ENCODE measurements at regions not wholly inside any gene's neighbourhood (a gene's known extent, or its start where the extent isn't known, plus 50 kb on each side); places are given as distances from the start of the nearest gene placed in this dataset.

DNA sequence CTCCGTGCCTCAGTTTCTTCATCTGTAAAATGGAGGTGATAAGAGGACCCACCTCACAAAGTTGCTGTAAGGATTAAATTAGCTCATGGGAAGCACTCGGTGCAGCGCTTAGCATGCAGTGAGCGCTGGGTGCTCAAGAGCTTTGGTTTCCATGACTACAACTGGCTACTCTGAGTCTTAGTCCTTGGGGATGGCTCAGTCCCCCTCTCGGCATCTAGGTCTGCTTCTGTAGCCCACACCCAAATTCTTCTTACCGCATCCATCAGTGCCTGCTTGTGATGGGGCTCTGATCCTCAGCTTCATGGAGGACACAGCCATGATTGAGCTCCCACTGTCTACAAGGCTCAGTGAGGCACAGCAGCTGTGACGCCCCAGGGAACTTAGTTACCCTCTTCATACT, 159.0 kb downstream of the ACTL8 start:
- no peak for FAIRE-seq

GRCh38 chr1:17914987-17915386, 159.9 kb downstream of the ACTL8 start:
- DNase-seq (ENCODE audit: insufficient read length, low spot score) (no peak), FAIRE-seq (no peak)
- no peak for TF ChIP-seq POLR2A (IDR thresholded peaks at IDR 0.05; ENCODE audit: low read depth, low read length)

More for the DNA sequence above, 159.0 kb downstream of the ACTL8 start:
- TF ChIP-seq POLR2A (IDR thresholded peaks at IDR 0.05; ENCODE audit: low read depth, low read length) = no peak
- DNase-seq (ENCODE audit: insufficient read length, low spot score) = no peak

GRCh38 chr1:17915511-17916197, 160.5 kb downstream of the ACTL8 start:
- no peak for TF ChIP-seq POLR2A (IDR thresholded peaks at IDR 0.05; ENCODE audit: low read depth, low read length)
- FAIRE-seq (no peak), DNase-seq (ENCODE audit: insufficient read length, low spot score) (no peak)

DNA sequence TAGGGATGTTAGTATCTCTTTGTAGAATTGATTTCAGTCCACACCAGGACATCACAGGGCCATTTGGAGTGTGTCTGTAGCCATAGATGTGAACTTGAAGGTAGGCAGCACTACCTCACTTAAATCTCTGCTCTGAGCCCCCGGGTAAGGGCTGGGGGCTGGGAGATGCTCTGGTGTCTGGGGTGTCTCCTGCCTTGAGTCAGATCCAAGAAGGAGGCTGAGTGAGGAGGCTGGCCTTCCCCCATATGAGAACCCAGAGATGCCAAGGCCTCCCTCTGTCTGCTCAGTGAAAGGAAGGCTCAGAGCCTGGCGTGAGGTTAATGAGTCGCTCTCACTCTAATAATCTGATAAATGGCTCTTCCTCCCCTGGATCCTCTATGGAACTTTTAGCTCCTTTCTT, 161.6 kb downstream of the ACTL8 start:
- TF ChIP-seq POLR2A (IDR thresholded peaks at IDR 0.05; ENCODE audit: low read depth, low read length) = no peak
- DNase-seq (ENCODE audit: insufficient read length, low spot score) = no peak
- FAIRE-seq = no peak

DNA sequence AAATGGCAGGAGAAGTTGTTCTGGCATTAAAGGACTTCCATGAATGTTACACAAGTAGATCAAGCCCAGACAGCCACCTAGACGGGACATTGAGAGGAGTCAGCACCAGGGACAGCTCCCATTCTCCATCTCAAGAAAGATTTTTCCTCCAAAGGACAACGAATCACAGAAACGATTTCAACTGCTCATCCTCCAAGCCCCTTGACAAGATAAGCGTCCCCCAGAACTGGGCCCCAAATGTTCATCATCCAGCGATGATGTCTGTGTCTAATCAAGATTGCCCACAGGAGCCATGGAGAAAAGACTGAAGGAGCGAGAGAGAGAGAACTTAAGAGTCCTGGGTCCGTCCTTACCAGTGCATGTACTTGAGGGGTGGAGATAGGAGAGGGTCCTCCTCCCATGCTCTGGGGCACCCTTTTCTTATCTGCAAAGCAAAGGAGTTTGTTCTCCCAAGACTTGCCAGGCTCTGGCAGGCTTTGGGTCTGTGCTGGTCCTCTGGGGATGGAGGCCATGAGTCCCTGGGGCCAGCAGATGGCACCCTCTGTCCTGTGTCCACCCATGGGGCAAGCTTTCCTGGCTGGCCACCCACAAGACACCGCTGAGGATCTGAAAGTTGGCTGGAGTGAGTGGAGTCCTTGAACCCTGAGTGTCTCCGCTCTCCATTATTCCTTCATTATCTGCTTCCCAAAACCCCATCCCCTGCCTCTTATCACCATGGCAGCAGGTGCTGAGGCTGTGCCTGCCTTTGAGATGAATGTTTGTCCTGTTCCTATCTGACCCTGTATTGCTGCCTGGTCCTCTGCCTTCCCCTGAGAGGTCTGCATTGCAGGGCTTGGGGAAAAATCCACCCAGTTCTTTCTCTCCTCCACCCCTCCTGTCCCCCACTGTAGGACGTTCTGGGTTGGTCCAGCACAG, 164.6 kb downstream of the ACTL8 start:
- TF ChIP-seq POLR2A (IDR thresholded peaks at IDR 0.05; ENCODE audit: low read depth, low read length) = no peak
- FAIRE-seq (no peak), DNase-seq (ENCODE audit: insufficient read length, low spot score) (peak; percentile 15)

- FAIRE-seq (no peak), DNase-seq (ENCODE audit: insufficient read length, low spot score) (no peak)
- TF ChIP-seq POLR2A (IDR thresholded peaks at IDR 0.05; ENCODE audit: low read depth, low read length) = no peak
These were observed 165.9 kb downstream of the ACTL8 start for GRCh38 chr1:17920881-17921640.

GRCh38 chr1:17922833-17923232, 167.7 kb downstream of the ACTL8 start:
- FAIRE-seq (no peak), DNase-seq (ENCODE audit: insufficient read length, low spot score) (peak; percentile 21)
- no peak for TF ChIP-seq POLR2A (IDR thresholded peaks at IDR 0.05; ENCODE audit: low read depth, low read length)

DNA sequence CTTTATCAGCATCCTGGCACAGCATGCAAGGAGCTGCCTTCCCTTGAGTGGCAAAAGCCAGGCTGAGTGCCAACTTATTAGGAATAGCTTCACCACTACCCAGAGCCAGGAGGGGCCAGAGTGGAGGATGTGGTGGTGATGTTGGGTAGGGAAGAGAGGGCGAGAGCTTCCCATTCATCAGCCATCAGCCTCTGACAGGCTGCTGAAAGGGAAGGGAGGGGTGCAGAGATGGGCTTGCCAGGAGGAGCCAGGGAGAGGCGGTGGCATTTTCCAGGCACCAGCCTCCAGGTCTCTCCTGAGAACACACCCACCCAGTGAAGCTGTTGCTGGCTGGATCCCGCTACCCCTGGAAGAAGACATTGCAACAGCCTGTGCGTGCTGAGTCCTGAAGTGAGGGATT, 168.5 kb downstream of the ACTL8 start:
- TF ChIP-seq POLR2A (IDR thresholded peaks at IDR 0.05; ENCODE audit: low read depth, low read length) = no peak
- FAIRE-seq (no peak), DNase-seq (ENCODE audit: insufficient read length, low spot score) (no peak)

DNA sequence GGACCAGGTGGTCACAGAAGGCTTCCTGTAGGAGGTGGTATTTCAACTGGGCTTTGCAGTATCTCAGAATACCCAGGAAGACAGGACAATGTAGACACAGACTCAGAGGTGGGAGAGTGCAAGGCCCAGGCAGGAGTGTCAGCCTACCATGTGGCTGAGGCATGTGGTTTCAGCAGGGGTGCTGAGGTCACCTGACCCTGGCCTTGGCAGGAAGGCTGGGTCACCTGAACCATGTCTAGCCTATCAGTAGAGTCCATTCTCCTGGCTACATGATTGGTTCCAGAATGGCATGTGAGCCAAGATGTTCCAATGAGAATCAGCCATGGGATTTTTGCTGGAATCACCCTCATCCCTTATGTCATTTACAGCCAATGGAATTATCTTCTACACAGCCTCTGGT, 169.4 kb downstream of the ACTL8 start:
- no peak for TF ChIP-seq POLR2A (IDR thresholded peaks at IDR 0.05; ENCODE audit: low read depth, low read length)
- FAIRE-seq = no peak
- no peak for DNase-seq (ENCODE audit: insufficient read length, low spot score)

DNA sequence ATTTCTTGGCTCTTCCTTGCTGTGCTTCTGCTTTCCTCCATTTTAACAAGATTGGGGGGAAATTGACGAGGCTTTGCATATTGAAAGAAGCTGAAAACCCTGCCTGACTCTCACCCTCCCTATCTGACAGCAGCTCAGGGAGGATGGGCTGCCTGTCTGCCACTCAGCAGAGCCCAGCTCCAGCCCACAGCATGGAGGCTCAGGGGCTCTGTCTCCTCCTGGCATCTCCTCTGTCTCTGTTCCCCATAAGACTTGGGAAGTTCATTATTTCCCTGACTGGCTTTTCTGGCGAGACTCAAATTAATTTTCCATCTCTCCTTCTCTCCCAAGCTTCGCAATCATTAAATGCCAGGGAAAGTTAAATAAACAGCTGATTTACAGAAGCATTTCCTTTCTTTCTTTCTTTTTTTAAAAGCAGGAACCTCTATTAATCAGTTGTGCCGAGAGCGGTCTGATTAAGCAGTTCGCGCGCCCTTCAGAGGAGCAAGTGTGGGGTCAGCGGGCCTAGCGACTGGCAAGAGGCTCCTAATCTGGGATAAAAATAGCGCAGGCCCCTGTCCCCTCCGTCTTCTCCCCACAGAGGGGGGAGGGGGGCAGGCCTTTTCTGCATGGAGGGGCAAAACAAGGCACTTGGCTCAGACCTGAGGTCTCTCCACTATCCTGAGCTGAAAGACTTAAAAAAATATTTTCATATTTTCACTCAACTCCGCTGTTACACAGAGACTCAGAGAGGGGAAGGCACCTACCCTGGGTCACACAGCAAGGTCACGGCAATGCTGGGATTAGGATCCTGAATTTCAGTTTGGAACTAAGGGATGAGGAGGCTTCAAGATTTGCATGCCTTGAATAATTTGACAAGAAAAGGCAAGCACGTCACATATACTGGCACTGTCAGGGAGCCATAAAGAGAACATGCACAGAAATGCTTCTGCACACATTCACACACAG, 170.4 kb downstream of the ACTL8 start:
- FAIRE-seq (no peak), DNase-seq (ENCODE audit: insufficient read length, low spot score) (no peak)
- TF ChIP-seq POLR2A (IDR thresholded peaks at IDR 0.05; ENCODE audit: low read depth, low read length) = no peak

DNA sequence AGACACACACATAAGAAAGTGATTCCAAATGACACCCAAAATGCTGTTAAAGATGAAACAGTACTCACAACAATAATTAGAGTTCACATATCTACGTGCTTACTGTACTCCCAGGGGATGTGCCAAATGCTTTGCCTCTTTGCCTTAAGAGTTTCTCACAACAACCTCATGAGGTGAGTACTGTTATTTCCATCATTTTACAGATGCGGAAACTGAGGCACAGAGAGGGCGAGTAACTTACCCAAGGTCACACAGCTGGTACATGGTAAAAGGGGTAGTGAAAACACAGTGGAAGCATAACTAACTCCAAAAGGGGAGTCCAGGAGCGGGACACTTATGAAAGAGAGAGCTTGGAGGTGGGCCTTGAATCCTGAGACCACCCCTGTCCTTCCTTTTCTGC, 171.8 kb downstream of the ACTL8 start:
- no peak for DNase-seq (ENCODE audit: insufficient read length, low spot score)
- no peak for FAIRE-seq
- TF ChIP-seq POLR2A (IDR thresholded peaks at IDR 0.05; ENCODE audit: low read depth, low read length) = no peak

DNA sequence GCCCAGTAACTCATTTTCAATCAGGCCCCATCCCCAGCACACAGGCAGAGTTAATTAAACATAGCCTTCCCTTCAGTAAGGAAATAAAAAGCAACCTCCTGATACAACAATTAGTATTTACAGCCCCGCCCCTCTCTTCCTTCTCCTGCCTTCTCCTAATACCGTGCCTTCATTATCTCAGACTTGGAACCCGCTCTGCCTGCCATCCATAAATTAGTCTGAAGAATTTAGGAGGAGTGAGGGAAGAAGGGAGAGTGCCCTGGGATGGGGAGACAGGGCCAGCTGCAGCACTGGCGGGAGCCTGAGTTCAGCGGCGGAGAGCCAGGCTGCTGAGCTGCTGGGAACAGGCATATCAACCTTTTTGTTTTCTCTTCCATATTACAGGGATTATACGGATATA, 172.8 kb downstream of the ACTL8 start:
- no peak for DNase-seq (ENCODE audit: insufficient read length, low spot score)
- no peak for TF ChIP-seq POLR2A (IDR thresholded peaks at IDR 0.05; ENCODE audit: low read depth, low read length)

DNA sequence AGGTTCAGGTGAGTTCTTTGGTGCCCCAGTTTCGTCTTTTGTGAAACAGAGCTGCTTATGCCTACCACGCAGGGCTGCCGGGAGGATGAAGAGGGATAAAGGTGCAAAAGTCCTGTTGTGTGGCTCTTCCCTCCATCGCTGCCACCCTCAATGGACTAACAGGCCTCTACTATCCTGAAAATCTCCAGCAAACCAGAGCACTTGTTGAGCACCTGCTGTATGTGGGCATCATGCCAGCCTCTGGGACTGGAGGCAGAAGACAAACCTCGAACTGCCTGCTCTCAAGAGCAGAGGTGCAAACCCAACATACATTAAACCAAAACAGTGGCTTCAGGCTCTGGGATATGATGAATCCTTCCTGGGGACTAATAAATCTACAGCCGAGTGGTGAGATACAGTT, 174.1 kb downstream of the ACTL8 start:
- FAIRE-seq = no peak
- TF ChIP-seq POLR2A (IDR thresholded peaks at IDR 0.05; ENCODE audit: low read depth, low read length) = no peak
- DNase-seq (ENCODE audit: insufficient read length, low spot score) = no peak

More for the DNA sequence above, 172.8 kb downstream of the ACTL8 start:
- no peak for FAIRE-seq

Data from H54 (cell line).